GM18508 (cell line): ENCODE measurements at regions not wholly inside any gene's neighbourhood (a gene's known extent, or its start where the extent isn't known, plus 50 kb on each side); places are given as distances from the start of the nearest gene placed in this dataset.
"Not testable (repeated sequence)": the region's sequence is repeated elsewhere in the genome, so short reads cannot be mapped to it uniquely, and the experiment has no call there.

Source experiments
- ATAC-seq: cut with Tn5 transposase; IDR thresholded peaks from one replicate; pipeline ENCODE4 v1.9.1; 2021; ENCODE audit warnings: moderate number of reproducible peaks; ENCODE audit not compliant: insufficient read depth, unreplicated experiment

GRCh38 chr17:30731210-30732132 is 93.0 kb downstream of the CRLF3 start:
- ATAC-seq, result not testable (repeated sequence)

GRCh38 chr17:30730837-30731209 is 93.7 kb downstream of the CRLF3 start:
- ATAC-seq, result not testable (repeated sequence)

- ATAC-seq, result not testable (repeated sequence)
Measured at GRCh38 chr17:30730171-30730836, 94.2 kb downstream of the CRLF3 start.

GRCh38 chr17:30729471-30730170 is 94.9 kb downstream of the CRLF3 start:
- not testable (repeated sequence) for ATAC-seq

- not testable (repeated sequence) for ATAC-seq
Measured at GRCh38 chr17:30727517-30727916, 97.0 kb downstream of the CRLF3 start.

- ATAC-seq, result not testable (repeated sequence)
Measured at GRCh38 chr17:30726734-30727133, 97.8 kb downstream of the CRLF3 start.

- ATAC-seq, result not testable (repeated sequence)
Measured at GRCh38 chr17:30726310-30726709, 98.2 kb downstream of the CRLF3 start.

GRCh38 chr17:30724034-30724650 is 100.3 kb downstream of the CRLF3 start:
- not testable (repeated sequence) for ATAC-seq

- not testable (repeated sequence) for ATAC-seq
Measured at GRCh38 chr17:30722114-30722780, 102.2 kb downstream of the CRLF3 start.

- ATAC-seq, result not testable (repeated sequence)
Measured at GRCh38 chr17:30720971-30721370, 103.5 kb downstream of the CRLF3 start.

- no peak for ATAC-seq
Measured at GRCh38 chr17:30720013-30720471, 104.5 kb downstream of the CRLF3 start.

GRCh38 chr17:30719131-30719973 is 105.1 kb downstream of the CRLF3 start:
- not testable (repeated sequence) for ATAC-seq

- ATAC-seq, result not testable (repeated sequence)
Measured at GRCh38 chr17:30718691-30719090, 105.8 kb downstream of the CRLF3 start.

GRCh38 chr17:30718099-30718447 is 106.4 kb downstream of the CRLF3 start:
- ATAC-seq, result not testable (repeated sequence)

- no peak for ATAC-seq
Measured at GRCh38 chr17:30717291-30718098, 107.0 kb downstream of the CRLF3 start.

- no peak for ATAC-seq
Measured at GRCh38 chr17:30716461-30717290, 107.8 kb downstream of the CRLF3 start.
